NCI-H1417 treated with DMSO at 0.1 percent for 48 hours (cell line): ENCODE measurements at regions not wholly inside any gene's neighbourhood (a gene's known extent, or its start where the extent isn't known, plus 50 kb on each side); places are given as distances from the start of the nearest gene placed in this dataset.

ENCODE experiments used
- DNase-seq: peaks from one replicate; lab custom pipeline; 2025; lab: John Stamatoyannopoulos, UW

DNA sequence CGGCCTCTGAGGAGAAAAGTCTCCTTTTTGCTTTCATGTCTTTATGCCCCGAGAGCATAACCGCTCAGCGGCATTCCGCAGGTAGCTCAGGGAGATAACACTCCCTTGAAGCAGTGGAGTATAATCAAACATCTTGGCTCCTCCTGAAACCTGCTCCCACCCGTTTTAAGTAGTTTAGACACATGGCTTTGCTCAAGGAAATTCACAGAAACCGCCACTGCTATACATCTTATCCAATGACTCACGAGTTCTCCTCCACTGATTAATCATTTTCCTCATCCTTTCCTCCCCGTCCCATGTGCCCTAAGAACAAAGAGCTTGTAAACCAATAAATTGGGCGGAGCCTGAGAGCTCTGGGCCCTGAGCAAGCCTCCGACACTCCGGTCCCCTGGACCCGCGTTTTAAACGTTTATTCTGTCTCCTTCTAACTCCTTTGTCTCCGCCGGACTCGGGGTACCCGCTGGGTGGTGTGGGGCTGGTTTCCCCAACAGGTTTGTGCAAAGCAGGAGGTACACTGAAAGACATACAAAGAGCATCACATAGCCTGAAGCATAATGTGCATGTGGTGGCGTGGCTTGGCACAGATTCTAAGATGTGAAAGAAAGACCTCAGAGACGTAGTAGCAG is 401.2 kb downstream of the TLL1 start:
- no peak for DNase-seq

DNA sequence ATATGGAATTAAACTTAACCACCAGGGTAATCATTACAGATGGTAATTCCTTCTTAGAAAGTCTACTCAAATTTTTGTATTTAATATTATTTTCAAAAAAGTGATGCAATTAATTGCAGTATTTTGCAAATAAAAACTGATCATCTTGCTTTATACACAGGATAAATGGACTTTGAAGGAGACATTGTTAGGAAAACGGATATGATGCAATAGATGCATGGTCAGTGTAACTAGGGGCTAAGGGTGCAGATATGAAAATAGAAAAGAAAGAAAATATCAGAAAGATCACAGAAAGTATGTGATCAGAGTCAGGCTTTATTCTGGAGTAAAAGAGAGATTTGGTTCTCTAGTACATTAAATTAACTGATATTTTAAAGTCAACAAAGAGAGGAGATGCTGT is 401.7 kb downstream of the TLL1 start:
- no peak for DNase-seq

DNA sequence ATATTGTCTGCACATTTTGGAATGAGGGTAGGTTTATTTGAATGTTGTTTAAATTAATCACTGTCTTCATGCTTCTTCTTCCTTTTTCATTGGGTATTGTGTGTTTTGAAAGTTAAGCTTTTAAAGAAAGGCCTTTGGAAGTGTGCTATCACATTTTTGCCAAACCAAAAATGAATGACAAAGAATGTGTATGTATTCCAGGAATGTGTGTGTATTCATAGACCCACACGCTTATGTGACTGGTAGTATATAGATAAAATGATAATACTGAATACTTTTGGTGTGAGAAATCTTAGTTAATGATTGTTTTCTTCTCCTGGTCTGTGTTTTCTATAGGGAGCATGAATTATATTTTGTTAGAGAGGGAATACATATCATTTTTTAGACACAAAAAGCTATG is 404.4 kb downstream of the TLL1 start:
- DNase-seq = no peak

DNA sequence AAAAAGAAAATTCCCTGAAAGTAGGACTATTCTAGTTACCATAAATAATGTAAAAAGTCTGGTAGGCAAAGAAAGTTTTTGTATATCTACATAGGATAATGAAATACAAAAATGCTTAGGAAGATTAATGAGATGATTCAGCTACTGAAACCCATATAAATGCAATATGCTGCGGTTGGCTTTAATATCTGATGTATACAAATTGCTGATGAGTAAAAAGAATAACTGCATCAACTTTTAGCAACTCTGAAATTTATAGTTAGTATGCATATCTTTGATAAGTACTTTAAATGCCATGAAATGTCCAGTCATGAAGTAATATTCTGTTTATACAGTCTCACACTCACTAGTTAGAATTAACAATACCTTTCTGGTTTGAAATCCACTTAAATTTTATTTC is 404.8 kb downstream of the TLL1 start:
- DNase-seq = no peak

DNA sequence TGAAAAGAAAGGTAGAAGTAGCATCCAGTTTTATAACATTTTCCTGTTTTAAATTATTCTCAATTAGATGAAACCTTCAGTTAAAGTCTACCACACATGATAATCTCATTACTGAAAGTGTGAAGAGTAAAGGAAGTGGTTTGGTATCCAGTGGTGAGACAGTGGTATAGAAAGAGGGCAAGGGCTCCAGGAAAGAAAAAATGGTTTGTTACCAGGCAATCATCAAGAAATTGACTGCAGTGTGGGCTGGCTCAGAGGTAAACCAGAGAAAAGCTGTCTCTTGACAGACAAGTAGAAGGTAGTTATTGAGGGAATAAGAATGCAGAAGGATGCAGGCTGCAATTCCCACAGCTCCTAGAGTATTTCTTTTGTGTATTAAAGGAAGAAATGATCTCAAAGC is 406.2 kb downstream of the TLL1 start:
- no peak for DNase-seq

DNA sequence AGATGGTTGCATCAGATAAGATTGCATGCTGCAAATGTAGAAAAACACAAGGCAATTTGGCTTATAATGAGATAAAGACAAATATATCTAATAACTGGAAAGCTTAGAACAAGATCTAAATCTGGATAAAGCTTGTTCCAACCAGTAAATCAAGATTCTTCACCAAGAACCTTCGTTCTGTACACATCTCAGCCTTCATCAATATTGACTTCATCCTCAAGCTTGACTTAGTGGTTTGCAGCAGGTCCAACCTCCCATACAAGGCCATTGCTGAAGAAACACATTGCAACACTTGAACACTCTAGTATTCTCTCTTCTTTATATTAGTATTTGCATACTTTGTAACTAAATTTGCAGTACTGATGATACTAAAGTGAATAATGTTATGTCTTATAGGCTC is 407.6 kb downstream of the TLL1 start:
- no peak for DNase-seq

DNA sequence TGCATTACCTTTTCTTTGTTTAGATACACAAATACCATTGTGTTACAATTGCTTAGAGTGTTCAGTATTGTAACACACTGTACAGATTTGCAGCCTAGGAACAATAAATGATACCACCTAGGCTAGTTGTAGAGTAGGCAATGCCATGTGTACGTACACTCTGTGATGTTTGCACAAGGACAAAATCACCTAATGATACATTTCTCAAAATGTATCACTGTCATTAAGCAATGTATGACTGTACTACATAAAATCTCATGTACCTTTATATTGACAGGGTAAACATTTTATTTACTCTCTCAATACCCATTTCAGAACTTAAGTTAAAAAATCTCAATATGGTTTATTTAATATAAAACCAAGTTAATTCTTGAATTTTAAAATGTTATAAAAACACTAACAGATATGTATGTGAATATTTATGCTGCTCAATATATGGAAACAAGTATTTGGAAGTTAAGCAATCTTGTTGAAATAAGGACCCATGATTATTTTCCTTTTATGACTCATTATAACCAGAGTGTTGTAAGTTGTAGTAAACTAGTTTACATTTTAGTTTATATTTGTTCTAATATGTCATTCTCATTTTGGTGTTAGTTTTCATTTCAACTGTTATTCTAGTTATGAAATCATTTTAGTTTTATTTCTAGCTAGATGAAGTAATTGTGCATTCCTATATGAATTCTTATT is 409.2 kb downstream of the TLL1 start:
- DNase-seq = no peak

DNA sequence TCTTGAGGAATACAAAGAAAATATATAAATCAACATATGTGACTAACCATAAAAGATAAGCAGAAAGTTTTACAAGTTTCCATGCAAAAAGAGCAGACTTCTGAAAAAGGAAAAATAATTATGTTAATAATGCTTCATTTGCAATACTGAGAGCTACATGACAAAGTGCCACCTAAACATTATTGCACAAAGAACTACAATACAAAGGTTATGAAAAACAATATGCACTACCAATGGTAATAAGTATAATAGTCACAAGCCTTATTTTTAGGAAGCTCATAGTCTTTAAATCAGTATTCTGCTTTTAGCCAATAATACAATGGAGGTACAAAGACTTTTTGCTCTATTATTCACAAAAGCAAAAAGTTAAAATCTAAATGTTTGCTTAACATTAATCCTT is 411.2 kb downstream of the TLL1 start:
- no peak for DNase-seq

DNA sequence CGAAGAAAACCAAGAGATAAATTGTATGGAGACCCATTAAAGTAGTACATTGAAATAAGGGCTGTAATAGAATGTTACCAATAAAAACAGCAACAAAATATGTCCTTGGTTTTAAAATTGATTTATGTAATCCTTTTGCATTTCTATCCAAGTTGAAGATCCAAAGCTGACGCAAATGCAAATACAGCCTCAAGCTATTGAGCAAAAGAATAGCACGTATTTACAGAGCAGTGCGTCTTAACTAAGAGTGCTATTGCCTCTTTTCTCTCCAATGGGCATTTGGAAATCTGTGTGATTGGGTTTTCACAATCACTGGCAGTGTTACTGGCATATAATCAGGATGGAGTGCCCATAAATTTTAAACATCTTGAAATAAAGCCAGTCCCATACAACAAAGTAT is 417.4 kb downstream of the TLL1 start:
- DNase-seq = no peak

DNA sequence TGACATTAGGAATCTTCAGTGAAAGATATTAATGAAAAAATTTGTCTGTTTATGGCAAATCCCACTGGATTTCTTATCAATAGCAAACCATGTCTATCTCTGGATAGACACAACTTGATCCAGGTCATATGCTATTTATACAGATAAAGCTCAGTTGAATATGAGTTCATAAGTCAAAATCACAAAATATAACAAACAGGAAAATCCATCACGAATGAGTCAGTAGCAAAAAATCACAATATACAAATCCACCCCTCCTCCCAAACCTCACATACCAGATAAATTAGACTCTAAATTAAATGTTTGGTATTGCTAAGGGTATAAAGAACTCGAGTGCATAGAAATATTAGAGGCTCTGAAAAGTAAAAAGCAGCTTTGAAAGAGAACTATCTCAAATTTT is 420.5 kb downstream of the TLL1 start:
- no peak for DNase-seq

DNA sequence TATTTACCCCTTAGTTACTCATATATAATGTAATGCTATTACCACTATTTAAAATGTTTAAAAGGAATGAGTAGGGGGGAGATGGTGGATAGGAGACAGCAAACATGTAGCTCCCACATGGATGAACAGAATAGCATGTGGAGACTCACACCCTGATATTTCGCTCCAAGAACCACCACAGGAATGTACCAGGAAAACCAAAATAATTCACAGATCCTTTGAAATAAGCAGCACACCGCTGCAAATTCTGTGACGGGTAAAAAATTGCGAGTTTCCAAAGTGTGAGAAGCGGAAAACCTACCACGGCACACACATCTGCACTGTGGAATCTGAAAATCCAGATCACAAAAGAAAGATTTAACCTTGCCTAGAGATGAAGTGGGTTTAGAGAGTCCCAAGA is 428.2 kb downstream of the TLL1 start:
- no peak for DNase-seq

DNA sequence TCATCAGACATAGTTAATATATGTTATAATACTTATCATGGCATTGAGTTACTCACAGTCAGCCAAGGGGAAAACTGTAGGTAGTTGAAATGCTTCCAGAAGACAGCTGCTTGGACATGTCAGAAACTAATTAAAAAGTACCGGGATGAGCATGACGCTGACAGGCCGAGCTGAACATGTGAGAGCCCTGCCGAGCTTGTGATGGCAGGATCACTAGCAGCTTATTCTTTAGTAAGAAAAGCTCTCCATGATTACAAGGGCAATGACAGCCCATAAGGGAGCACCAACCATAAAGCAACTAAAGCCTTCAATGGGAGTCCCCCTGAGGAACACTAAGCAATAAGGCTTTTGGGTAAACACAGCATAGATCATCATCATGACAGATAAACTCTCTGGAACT is 435.6 kb downstream of the TLL1 start:
- no peak for DNase-seq

DNA sequence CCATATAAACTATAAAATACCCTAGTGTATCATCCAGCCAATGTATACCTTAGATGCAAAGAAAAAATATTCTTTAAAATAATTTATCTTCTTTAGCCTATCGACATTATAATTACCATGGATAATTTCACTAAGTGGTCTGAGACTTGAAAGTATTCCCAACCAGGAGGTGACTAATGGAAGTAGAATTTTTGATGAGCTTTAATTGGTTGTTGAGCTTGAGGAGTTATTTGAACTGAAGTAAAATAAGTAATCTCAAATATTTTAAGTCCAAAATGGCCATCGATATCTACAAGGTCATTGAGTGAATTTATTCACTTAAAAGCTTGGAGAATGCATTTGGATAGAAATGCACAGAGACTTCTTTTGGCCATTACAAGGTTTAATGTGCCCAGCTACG is 436.2 kb downstream of the TLL1 start:
- no peak for DNase-seq

DNA sequence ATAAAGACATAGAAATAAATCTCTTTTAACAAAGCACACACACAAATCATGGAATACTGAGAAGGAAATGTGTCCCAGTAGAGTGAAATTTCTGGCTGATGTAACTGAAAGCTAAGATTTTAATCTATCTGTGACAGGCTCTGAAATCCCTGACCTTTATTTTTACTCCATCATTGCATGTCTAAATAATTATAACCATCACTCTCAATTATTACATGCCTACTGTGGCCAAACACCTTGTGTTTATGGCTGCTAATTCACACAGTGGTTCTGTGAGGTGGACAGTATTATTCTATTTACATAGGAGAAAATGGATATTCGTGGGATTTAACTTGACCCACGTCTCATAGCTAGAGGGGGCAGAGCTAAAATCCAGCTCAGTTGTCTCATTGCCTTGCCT is 438.1 kb downstream of the TLL1 start:
- DNase-seq = no peak

DNA sequence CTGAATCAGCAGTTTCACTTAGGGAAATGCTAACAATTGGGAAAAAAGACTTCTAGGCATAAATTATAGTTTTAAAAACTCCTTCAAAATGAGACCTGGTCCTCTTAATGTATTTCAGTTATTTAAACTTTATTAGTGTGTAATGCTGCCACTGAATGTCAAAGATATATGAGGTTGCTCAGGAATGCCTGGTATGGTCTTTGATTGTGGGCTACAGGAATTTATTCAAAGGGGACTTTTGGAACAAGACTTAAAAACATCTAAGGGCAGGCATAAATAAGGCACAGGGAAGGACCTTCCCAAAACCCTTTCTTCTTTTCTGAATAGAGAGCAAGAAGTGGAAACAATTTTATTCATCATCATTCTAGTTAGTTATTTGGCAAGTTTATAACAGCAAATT is 439.1 kb downstream of the TLL1 start:
- no peak for DNase-seq

DNA sequence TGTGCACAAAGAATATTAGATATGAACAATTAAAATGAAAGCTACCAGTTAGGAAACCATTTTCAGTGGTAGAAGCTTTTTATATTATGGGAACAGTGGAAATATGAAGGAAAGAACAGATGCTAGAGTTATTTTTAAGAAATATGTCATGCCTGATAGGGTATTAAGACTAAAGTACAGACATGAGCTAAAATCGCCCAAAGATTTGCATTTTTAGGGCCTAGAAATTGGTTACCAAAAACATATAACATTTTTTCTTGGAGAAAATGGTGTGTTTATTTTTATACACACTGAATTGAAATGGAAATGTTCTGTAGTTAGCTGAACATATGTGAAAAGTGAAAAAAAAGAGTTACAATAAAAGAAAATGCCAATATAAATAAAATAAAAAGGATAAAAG is 441.9 kb downstream of the TLL1 start:
- DNase-seq = no peak

DNA sequence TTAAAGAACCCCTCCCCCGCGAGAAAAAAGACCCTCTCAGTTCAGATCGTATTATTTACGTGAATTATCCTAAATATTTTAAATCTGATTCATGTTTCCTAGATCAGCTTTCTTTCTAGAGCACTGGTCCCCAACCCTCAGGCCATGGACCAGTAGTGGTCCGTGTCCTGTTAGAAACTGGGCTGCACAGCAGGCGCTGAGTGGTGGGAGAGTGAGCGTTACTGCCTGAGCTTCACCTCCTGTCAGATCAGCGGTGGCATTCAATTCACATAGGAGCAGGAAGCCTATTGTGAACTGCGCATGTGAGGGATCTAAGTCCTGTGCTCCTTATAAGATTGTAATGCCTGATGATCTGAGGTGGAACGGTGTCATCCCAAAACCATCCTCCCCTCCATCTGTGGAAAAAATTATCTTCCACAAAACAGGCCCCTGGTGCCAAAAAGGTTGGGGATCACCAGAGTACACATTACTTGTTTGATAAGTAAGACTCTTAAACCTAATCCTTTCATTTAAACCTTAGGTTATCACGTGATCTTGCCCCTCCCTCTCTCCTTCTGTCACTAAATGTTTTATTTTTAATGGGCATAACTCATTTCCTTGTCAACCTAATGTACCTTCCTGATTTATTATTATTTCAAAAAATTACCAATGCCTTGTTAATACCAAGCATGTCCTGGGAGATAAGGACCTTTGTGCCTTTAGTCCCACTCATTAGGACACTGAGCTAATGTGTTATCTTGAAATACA is 442.9 kb downstream of the TLL1 start:
- no peak for DNase-seq

DNA sequence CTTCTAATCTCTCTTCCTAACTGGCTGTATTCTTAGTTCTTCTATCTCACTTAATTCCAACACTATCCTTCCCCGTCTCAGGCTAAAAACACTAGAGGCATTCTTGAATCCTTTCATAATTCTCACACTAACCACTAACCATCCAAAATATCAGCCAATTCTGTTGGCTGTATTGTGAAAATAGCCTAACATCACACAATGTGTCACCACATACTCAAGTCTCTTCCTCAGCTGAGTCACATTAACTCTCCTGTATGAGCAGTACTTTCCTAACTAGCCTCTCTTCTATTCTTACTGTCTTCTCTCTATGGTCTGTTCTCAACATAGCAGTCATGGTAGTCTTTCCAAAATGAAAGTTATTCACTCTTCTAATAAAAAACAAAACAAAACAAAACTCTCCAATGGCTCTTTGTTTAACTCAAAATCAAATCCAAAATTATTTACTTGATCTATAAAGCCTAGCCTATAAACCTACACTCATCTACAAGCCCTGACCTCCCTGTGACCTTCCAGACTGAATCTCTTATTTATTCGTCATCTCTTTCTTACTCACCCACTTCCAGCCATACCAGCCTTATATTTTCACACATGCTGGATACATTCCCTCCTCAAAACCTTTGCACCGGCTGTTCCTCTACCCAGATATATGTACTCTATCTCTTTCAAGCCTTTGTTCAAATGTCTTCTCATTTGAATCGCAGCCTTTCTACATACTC is 445.9 kb downstream of the TLL1 start:
- DNase-seq = no peak

DNA sequence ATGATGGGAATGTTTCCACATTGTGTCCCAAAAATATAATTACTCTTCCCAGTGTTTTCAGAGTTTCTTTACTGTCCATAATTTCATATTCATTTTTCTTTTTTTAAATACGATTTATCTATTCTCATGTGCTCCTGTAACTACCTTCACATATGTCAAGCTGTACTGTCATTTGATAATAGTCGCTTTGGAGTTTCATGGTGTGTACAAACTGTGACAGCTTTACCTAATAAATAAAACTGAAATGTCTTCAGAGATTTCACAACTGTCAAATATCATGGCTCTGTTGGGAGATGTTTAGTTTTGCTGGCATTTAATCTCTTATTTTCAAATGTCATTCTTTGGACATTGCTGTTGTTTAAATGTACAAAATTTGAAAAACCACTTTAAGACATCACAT is 450.2 kb downstream of the TLL1 start:
- no peak for DNase-seq

DNA sequence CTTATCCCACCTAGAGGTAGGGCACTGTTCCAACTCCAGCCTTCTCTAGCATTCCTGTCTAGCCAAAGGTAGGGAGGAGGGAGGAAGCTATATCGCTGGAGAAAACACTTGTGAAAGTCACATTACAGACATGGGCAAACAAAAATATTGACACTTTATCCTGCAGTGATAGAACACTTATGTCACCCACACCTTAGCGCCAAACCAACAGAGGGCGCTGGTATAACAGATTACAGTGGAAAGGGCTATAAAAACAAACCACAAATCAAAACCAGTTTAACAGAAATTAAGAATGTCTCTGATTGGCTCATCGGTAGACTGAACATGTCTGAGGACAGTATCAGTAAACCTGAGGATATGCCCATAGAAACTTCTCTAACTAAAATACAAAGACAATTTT is 451.3 kb downstream of the TLL1 start:
- no peak for DNase-seq

DNA sequence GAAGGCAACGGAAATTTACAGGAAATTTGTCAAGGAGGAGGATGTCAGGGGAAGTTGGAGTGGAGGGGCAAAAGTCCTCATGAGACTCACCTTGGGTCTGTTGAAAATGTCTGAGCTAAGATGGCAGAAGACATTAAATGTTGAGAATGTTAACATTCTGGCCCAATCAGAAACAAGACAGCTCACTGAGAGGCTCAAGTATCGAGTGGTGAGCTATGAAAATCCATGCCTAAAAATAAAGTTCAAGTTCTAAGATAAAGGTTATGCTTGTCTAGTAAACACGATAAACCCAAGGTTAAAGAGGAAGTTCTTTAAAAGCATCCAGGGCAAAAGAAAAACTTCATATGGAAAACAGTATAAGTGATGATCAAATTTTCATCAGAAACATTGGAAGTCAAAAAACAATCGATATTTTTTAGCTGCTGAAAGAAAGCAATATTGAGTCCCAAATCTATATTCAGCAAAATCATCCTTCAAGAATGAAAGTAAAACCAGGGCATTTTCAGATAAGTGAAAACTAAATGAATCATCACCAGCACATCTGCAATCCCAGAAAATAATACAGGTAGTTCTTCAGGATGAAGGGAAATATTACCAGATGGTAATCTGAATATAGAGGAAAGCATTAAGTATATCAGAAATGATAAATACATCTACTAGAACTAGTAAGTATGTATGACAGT is 462.4 kb downstream of the TLL1 start:
- DNase-seq = no peak

DNA sequence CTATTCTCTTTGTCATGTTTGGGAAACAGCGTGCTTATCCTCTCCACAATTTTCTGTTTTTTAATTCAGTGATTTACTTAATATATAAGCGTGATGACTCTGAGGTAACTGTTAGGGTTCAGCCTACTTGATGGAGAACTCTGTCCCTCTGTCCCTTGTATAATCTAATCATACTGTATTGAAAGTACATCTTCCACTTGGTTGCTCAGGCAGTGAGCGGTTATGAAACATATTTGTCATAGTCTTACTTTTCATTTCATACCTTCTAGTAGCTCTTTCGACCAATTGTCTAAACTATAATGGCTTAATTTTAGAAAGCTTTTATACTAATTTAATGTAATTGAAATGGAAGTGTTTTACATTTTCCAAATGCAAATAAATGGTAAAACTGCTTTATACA is 469.0 kb downstream of the TLL1 start:
- DNase-seq = no peak
